MG63 (cell line): ENCODE measurements at regions not wholly inside any gene's neighbourhood (a gene's known extent, or its start where the extent isn't known, plus 50 kb on each side); places are given as distances from the start of the nearest gene placed in this dataset.
"Not testable (repeated sequence)": the region's sequence is repeated elsewhere in the genome, so short reads cannot be mapped to it uniquely, and the experiment has no call there.

ENCODE experiments used
- DNase-seq: peaks from one replicate; pipeline ENCODE4 v3.0.0-alpha.2; 2020
- H3K27me3 ChIP-seq: fragments of 250-450 bp; sonication (Bioruptor Pico); 2 replicates; pipeline ENCODE4 v1.5.1; 2020; ENCODE audit warnings: mild to moderate bottlenecking, moderate library complexity
- H3K36me3 ChIP-seq: fragments of 250-450 bp; sonication (Bioruptor Pico); 2 replicates; pipeline ENCODE4 v1.5.1; 2020; ENCODE audit warnings: mild to moderate bottlenecking, moderate library complexity
- H3K4me3 ChIP-seq: fragments of 250-450 bp; sonication (Bioruptor Pico); 2 replicates; pipeline ENCODE4 v1.5.1; 2020; ENCODE audit warnings: mild to moderate bottlenecking, moderate library complexity
- H3K9me3 ChIP-seq: fragments of 250-450 bp; sonication (Bioruptor Pico); 2 replicates; pipeline ENCODE4 v1.5.1; 2020; ENCODE audit warnings: mild to moderate bottlenecking, moderate library complexity

- no peak overlapping the region for H3K4me3 ChIP-seq
- no peak for DNase-seq
Observed at GRCh38 chr16:8469102-8469778, 121.1 kb downstream of the TMEM114 start.

GRCh38 chr16:8464979-8465378, 125.3 kb downstream of the TMEM114 start:
- no peak for DNase-seq
- Histone ChIP-seq H3K27me3 (peaks cover 4% of the 10 kb centered on the region; the same call in 1 of the 2 replicates), H3K36me3 (no peaks in the 10 kb centered on the region), H3K4me3 (no peak overlapping the region), H3K9me3 (no peaks in the 10 kb centered on the region)

More at GRCh38 chr16:8469102-8469778, 121.1 kb downstream of the TMEM114 start:
- Histone ChIP-seq H3K36me3 (no peaks in the 10 kb centered on the region), H3K27me3 (peaks cover 4% of the 10 kb centered on the region; the same call in 1 of the 2 replicates), H3K9me3 (no peaks in the 10 kb centered on the region)

- DNase-seq = no peak
- no peaks in the 10 kb centered on the region for H3K36me3 ChIP-seq
- no peaks in the 10 kb centered on the region for H3K9me3 ChIP-seq
- H3K27me3 ChIP-seq = no peaks in the 10 kb centered on the region
- H3K4me3 ChIP-seq = no peak overlapping the region
Observed at GRCh38 chr16:8459085-8459733, 131.1 kb downstream of the TMEM114 start.

- Histone ChIP-seq H3K27me3 (no peaks in the 10 kb centered on the region), H3K4me3 (no peak overlapping the region), H3K36me3 (no peaks in the 10 kb centered on the region), H3K9me3 (no peaks in the 10 kb centered on the region)
- no peak for DNase-seq
Observed at GRCh38 chr16:8458481-8459046, 131.7 kb downstream of the TMEM114 start.

GRCh38 chr16:8453359-8453758, 137.0 kb downstream of the TMEM114 start:
- Histone ChIP-seq H3K36me3 (no peaks in the 10 kb centered on the region), H3K27me3 (no peaks in the 10 kb centered on the region), H3K9me3 (no peaks in the 10 kb centered on the region), H3K4me3 (no peak overlapping the region)
- no peak for DNase-seq

GRCh38 chr16:8452941-8453340, 137.4 kb downstream of the TMEM114 start:
- no peak for DNase-seq
- H3K9me3 ChIP-seq = no peaks in the 10 kb centered on the region
- H3K27me3 ChIP-seq = no peaks in the 10 kb centered on the region
- H3K36me3 ChIP-seq = no peaks in the 10 kb centered on the region
- H3K4me3 ChIP-seq = no peak overlapping the region

- H3K36me3 ChIP-seq = no peaks in the 10 kb centered on the region
- H3K27me3 ChIP-seq = no peaks in the 10 kb centered on the region
- DNase-seq = no peak
- H3K4me3 ChIP-seq = no peak overlapping the region
- H3K9me3 ChIP-seq = no peaks in the 10 kb centered on the region
Observed at GRCh38 chr16:8436931-8437330, 153.4 kb downstream of the TMEM114 start.

- Histone ChIP-seq H3K36me3 (no peaks in the 10 kb centered on the region), H3K4me3 (no peak overlapping the region), H3K9me3 (no peaks in the 10 kb centered on the region), H3K27me3 (no peaks in the 10 kb centered on the region)
- DNase-seq = no peak
Observed at GRCh38 chr16:8431783-8432182, 158.5 kb downstream of the TMEM114 start.

GRCh38 chr16:8430401-8430800, 159.9 kb downstream of the TMEM114 start:
- DNase-seq = no peak
- Histone ChIP-seq H3K9me3 (no peaks in the 10 kb centered on the region), H3K4me3 (no peak overlapping the region), H3K27me3 (no peaks in the 10 kb centered on the region), H3K36me3 (no peaks in the 10 kb centered on the region)

- no peaks in the 10 kb centered on the region for H3K36me3 ChIP-seq
- DNase-seq = no peak
- H3K4me3 ChIP-seq = no peak overlapping the region
- H3K27me3 ChIP-seq = no peaks in the 10 kb centered on the region
- H3K9me3 ChIP-seq = no peaks in the 10 kb centered on the region
Observed at GRCh38 chr16:8426569-8426968, 163.7 kb downstream of the TMEM114 start.

GRCh38 chr16:8417145-8417544, 173.2 kb downstream of the TMEM114 start:
- H3K9me3 ChIP-seq = no peaks in the 10 kb centered on the region
- no peaks in the 10 kb centered on the region for H3K27me3 ChIP-seq
- no peaks in the 10 kb centered on the region for H3K36me3 ChIP-seq
- no peak for DNase-seq
- no peak overlapping the region for H3K4me3 ChIP-seq

GRCh38 chr16:8408855-8409567, 181.3 kb downstream of the TMEM114 start:
- Histone ChIP-seq H3K27me3 (no peaks in the 10 kb centered on the region), H3K9me3 (no peaks in the 10 kb centered on the region), H3K4me3 (no peak overlapping the region), H3K36me3 (no peaks in the 10 kb centered on the region)
- DNase-seq = no peak

- Histone ChIP-seq H3K27me3 (no peaks in the 10 kb centered on the region), H3K9me3 (no peaks in the 10 kb centered on the region), H3K36me3 (no peaks in the 10 kb centered on the region), H3K4me3 (no peak overlapping the region)
- DNase-seq = no peak
Observed at GRCh38 chr16:8407351-8407750, 183.0 kb downstream of the TMEM114 start.

GRCh38 chr16:8403978-8404749, 186.1 kb downstream of the TMEM114 start:
- DNase-seq = no peak
- Histone ChIP-seq H3K4me3 (no peak overlapping the region), H3K9me3 (no peaks in the 10 kb centered on the region), H3K27me3 (no peaks in the 10 kb centered on the region), H3K36me3 (no peaks in the 10 kb centered on the region)

- Histone ChIP-seq H3K9me3 (no peaks in the 10 kb centered on the region), H3K36me3 (no peaks in the 10 kb centered on the region), H3K27me3 (no peaks in the 10 kb centered on the region), H3K4me3 (no peak overlapping the region)
- DNase-seq = no peak
Observed at GRCh38 chr16:8402981-8403843, 187.1 kb downstream of the TMEM114 start.

GRCh38 chr16:8400683-8401082, 189.6 kb downstream of the TMEM114 start:
- not testable (repeated sequence) for H3K9me3 ChIP-seq, DNase-seq, H3K4me3 ChIP-seq, H3K36me3 ChIP-seq, H3K27me3 ChIP-seq
